ENCODE measurements at regions not wholly inside any gene's neighbourhood (a gene's known extent, or its start where the extent isn't known, plus 50 kb on each side); places are given as distances from the start of the nearest gene placed in this dataset.

DNA sequence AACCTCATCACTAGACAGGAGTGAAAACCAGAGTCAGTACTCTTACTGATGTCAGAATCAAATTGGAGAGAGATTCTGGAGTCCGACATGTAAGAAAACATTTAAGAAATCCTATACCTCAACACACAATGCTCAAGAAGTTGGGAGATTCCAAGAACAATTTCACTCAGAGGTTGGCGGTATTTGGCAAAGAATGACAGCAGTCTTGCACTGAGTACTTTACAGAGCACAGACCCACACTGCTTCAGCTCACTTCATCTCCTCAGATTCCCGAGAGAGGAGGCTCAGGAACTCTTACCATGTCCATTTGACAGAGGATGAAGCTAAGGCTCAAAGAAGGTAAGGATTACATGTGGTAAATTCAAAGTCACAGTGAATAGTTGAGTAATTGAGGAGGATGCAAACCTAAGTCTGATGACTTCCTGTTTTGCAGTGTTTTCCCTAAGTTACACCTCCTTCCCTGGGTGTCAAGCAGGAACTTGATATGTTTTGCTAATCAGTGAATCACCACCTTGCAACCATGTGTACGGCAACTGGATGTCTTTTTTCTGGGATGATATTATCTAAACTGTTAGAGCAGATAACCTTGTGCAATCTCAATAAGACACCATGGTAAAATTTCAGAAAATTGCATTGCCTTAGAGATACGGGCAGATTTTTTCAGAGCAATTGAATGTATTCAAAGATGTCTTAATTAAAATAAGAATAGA lies 61.3 kb upstream of the MME start:
- H3K4me1 Mint-ChIP-seq (ENCODE audit: low read depth): peaks cover 35% of the 10 kb centered on the region
- no peaks in the 10 kb centered on the region for H3K9me3 Mint-ChIP-seq
- H3K36me3 Mint-ChIP-seq (ENCODE audit: low read depth): no peaks in the 10 kb centered on the region
- DNase-seq: no peak
- H3K27me3 Mint-ChIP-seq (ENCODE audit: insufficient read depth): no peaks in the 10 kb centered on the region
- H3K27ac Mint-ChIP-seq: no peak overlapping the region
- no peak for TF ChIP-seq CTCF (IDR thresholded peaks at IDR 0.05)
- no peak overlapping the region for H3K4me3 Mint-ChIP-seq

DNA sequence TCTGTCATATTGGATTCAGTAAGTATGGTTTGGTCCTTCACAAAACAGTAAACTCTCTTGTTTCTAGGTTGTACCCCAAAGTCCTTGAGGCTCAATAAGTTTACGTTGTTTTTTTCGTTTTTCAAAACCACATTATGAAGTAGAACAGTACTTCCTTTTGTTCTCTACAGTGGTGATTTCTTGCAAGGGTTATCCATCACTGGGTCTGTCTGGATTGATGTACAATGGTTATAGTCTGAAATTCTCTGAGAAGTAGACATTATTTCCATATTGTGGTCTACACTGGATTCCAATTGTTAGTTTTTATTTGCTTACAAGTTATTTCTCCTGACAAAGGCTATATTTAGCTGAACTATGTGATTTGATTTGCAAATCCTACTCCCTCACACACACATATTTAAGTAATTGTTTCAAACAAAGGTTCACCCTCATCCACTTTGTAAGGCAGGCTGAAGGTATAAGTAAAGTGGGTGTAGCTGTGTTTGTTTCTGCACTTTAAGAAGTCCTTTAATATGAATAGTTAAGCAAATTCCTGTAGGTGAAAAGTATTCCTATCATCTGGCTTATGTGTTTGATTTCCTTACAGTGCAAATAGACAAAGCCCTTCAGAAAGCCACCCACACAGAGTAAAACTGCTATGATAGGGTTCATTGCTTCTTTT lies 64.2 kb upstream of the MME start:
- Mint-ChIP-seq H3K27ac (no peak overlapping the region), H3K4me3 (no peak overlapping the region), H3K4me1 (ENCODE audit: low read depth) (peaks cover 22% of the 10 kb centered on the region), H3K9me3 (no peaks in the 10 kb centered on the region), H3K36me3 (ENCODE audit: low read depth) (no peaks in the 10 kb centered on the region), H3K27me3 (ENCODE audit: insufficient read depth) (peaks cover 4% of the 10 kb centered on the region)
- no peak for TF ChIP-seq CTCF (IDR thresholded peaks at IDR 0.05)
- no peak for DNase-seq

DNA sequence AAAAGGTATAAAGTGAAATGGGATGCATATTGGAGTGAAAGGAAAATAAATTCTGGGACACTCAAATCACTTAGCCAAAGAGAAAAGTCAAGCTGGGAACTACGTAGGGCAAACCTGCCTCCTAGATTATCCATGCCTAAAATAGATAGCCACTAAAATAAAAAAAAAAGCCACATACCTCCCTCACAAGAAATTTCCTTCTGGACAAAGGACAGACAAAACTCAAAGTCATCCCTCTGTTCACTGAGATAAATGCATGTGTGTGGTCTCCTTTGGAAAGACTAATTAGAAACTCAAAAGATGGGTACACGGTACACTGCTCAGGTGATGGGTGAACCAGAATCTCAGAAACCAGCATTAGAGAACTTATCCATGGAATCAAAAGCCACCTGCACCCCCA lies 65.2 kb upstream of the MME start:
- Mint-ChIP-seq H3K4me1 (ENCODE audit: low read depth) (peaks cover 22% of the 10 kb centered on the region), H3K27me3 (ENCODE audit: insufficient read depth) (peaks cover 4% of the 10 kb centered on the region), H3K9me3 (no peaks in the 10 kb centered on the region), H3K36me3 (ENCODE audit: low read depth) (no peaks in the 10 kb centered on the region), H3K4me3 (no peak overlapping the region), H3K27ac (no peak overlapping the region)
- TF ChIP-seq CTCF (IDR thresholded peaks at IDR 0.05): no peak
- no peak for DNase-seq

GRCh38 chr3:155013427-155013826 lies 66.7 kb upstream of the MME start:
- no peak for TF ChIP-seq CTCF (IDR thresholded peaks at IDR 0.05)
- Mint-ChIP-seq H3K4me1 (ENCODE audit: low read depth) (peaks cover 7% of the 10 kb centered on the region), H3K36me3 (ENCODE audit: low read depth) (no peaks in the 10 kb centered on the region), H3K27ac (no peak overlapping the region), H3K4me3 (no peak overlapping the region), H3K27me3 (ENCODE audit: insufficient read depth) (peaks cover 4% of the 10 kb centered on the region), H3K9me3 (no peaks in the 10 kb centered on the region)
- no peak for DNase-seq

GRCh38 chr3:155012584-155012983 lies 67.5 kb upstream of the MME start:
- Mint-ChIP-seq H3K27me3 (ENCODE audit: insufficient read depth) (peaks cover 4% of the 10 kb centered on the region), H3K4me1 (ENCODE audit: low read depth) (peaks cover 6% of the 10 kb centered on the region), H3K36me3 (ENCODE audit: low read depth) (no peaks in the 10 kb centered on the region), H3K4me3 (no peak overlapping the region), H3K9me3 (no peaks in the 10 kb centered on the region), H3K27ac (no peak overlapping the region)
- peak; percentile 26; the same call in 1 of the 2 replicates for TF ChIP-seq CTCF (IDR thresholded peaks at IDR 0.05)
- no peak for DNase-seq

All from HFFc6 (cell line).